SU-DHL-6 (cell line): ENCODE measurements at regions not wholly inside any gene's neighbourhood (a gene's known extent, or its start where the extent isn't known, plus 50 kb on each side); places are given as distances from the start of the nearest gene placed in this dataset.

Experiments used
- CTCF ChIP-seq: fragments of 200-600 bp; sonication (generic); IDR thresholded peaks from one replicate; pipeline ENCODE4 v1.5.1; 2017; ENCODE audit warnings: antibody characterized with exemption, mild to moderate bottlenecking, low read length, moderate library complexity; ENCODE audit not compliant: insufficient read depth, poor library complexity, severe bottlenecking
- EZH2phosphoT487 ChIP-seq: fragments of 200-600 bp; sonication (generic), shearing (Covaris generic); conservative IDR thresholded peaks from 2 replicates; pipeline ENCODE4 v1.6.1; 2018; ENCODE audit warnings: mild to moderate bottlenecking, antibody characterized with exemption, low read length, moderate library complexity, mixed read lengths

GRCh38 chr11:112650527-112650926, 310.7 kb upstream of the NCAM1 start:
- TF ChIP-seq CTCF (no peak), EZH2phosphoT487 (no peak)
